Neural progenitor cell (in vitro differentiated cells): ENCODE measurements at regions not wholly inside any gene's neighbourhood (a gene's known extent, or its start where the extent isn't known, plus 50 kb on each side); places are given as distances from the start of the nearest gene placed in this dataset.

ENCODE experiments used
- CTCF ChIP-seq: fragments of 200-600 bp; sonication (generic); IDR thresholded peaks from 2 replicates; pipeline ENCODE4 v1.5.1; 2017; ENCODE audit warnings: antibody characterized with exemption, mild to moderate bottlenecking
- EZH2 ChIP-seq: fragments of 200-600 bp; sonication (generic); IDR thresholded peaks from 2 replicates; pipeline ENCODE4 v1.6.1; 2017; ENCODE audit warnings: antibody characterized with exemption, mild to moderate bottlenecking, moderate library complexity

- TF ChIP-seq CTCF (no peak), EZH2 (no peak)
Observed at GRCh38 chr6:19410481-19410880, 426.7 kb upstream of the ID4 start.
